Stomach smooth muscle (tissue), 2 donors: ENCODE measurements at regions not wholly inside any gene's neighbourhood (a gene's known extent, or its start where the extent isn't known, plus 50 kb on each side); places are given as distances from the start of the nearest gene placed in this dataset.

Experiments used
- H3K27ac ChIP-seq: one replicate; pipeline ENCODE4 v1.7.0; 2013; ENCODE audit warnings: mild to moderate bottlenecking, low read length, inconsistent platforms
- H3K27me3 ChIP-seq, 2 donors: one replicate each; pipeline ENCODE4 v1.7.0; 2013; ENCODE audit warnings: low read length in 2 of 2; ENCODE audit not compliant: insufficient read depth in 2 of 2, control insufficient read depth in 1 of 2
- H3K36me3 ChIP-seq, 2 donors: one replicate each; pipeline ENCODE4 v1.7.0; 2013; ENCODE audit warnings: low read length in 2 of 2; ENCODE audit not compliant: control insufficient read depth in 2 of 2, insufficient read depth in 2 of 2
- H3K4me1 ChIP-seq: one replicate; pipeline ENCODE4 v1.7.0; 2013; ENCODE audit warnings: low read length; ENCODE audit not compliant: control insufficient read depth, insufficient read depth
- H3K4me3 ChIP-seq, 2 donors: one replicate each; pipeline ENCODE4 v1.7.0; 2013; ENCODE audit warnings: low read length in 2 of 2
- H3K9ac ChIP-seq, 2 donors: one replicate each; pipeline ENCODE4 v1.7.0; 2013; ENCODE audit warnings: low read length in 2 of 2, mild to moderate bottlenecking in 1 of 2
- H3K9me3 ChIP-seq, 2 donors: one replicate each; pipeline ENCODE4 v1.7.0; 2013; ENCODE audit warnings: low read length in 2 of 2; ENCODE audit not compliant: control insufficient read depth in 2 of 2
- donor health status: healthy.
- donor health status: Pancreatic carcinoma.

- Histone ChIP-seq H3K9ac (no peak overlapping the region), H3K4me1 (peaks cover 8% of the 10 kb centered on the region), H3K27me3 (peaks cover 16 to 22% of the 10 kb centered on the region in 2 donors), H3K27ac (no peak overlapping the region), H3K4me3 (no peak overlapping the region), H3K9me3 (no peaks in the 10 kb centered on the region), H3K36me3 (no peaks in the 10 kb centered on the region)
These were observed 159.3 kb downstream of the CYRIA start for GRCh38 chr2:16506366-16506765.

GRCh38 chr2:16496426-16497388 is 168.9 kb downstream of the CYRIA start:
- Histone ChIP-seq H3K27me3 (peaks cover 3 to 5% of the 10 kb centered on the region in 2 donors), H3K9ac (no peak overlapping the region), H3K36me3 (no peaks in the 10 kb centered on the region), H3K27ac (no peak overlapping the region), H3K4me3 (no peak overlapping the region), H3K9me3 (no peaks in the 10 kb centered on the region), H3K4me1 (no peaks in the 10 kb centered on the region)

GRCh38 chr2:16495509-16496208 is 170.0 kb downstream of the CYRIA start:
- Histone ChIP-seq H3K27me3 (peaks cover 3 to 5% of the 10 kb centered on the region in 2 donors), H3K36me3 (no peaks in the 10 kb centered on the region), H3K9ac (no peak overlapping the region), H3K9me3 (no peaks in the 10 kb centered on the region), H3K4me1 (no peaks in the 10 kb centered on the region), H3K27ac (no peak overlapping the region), H3K4me3 (no peak overlapping the region)

- Histone ChIP-seq H3K9me3 (no peaks in the 10 kb centered on the region), H3K4me3 (no peak overlapping the region), H3K27ac (no peak overlapping the region), H3K27me3 (peaks cover 3 to 5% of the 10 kb centered on the region in 2 donors), H3K9ac (no peak overlapping the region), H3K36me3 (no peaks in the 10 kb centered on the region), H3K4me1 (no peaks in the 10 kb centered on the region)
These were observed 170.7 kb downstream of the CYRIA start for GRCh38 chr2:16494836-16495508.

DNA sequence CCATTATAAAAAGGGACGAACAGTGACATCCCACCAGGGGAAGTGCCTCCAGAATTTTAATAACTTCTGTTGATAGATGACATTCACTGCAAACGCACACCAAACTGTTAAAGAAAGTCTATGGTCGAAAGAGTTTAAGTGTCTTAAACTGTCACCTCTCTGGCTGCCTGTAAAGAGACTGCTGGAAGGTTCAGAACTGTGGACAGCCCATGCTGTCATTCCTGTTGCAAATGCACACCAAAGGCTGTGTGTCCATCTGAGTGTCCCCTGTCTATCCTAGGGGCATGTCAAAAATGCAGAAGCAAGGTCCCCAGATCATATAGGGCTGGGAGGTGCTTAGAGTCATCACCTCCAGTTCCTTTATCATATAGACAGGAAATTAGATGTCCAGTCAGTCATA is 171.8 kb downstream of the CYRIA start:
- Histone ChIP-seq H3K36me3 (no peaks in the 10 kb centered on the region), H3K27ac (no peak overlapping the region), H3K4me1 (no peaks in the 10 kb centered on the region)

GRCh38 chr2:16487686-16488085 is 177.9 kb downstream of the CYRIA start:
- H3K36me3 ChIP-seq: no peaks in the 10 kb centered on the region
- no peaks in the 10 kb centered on the region for H3K27me3 ChIP-seq
- H3K27ac ChIP-seq: no peak overlapping the region
- no peaks in the 10 kb centered on the region for H3K4me1 ChIP-seq
- H3K9me3 ChIP-seq: no peaks in the 10 kb centered on the region
- H3K4me3 ChIP-seq: no peak overlapping the region
- no peak overlapping the region for H3K9ac ChIP-seq

More for the DNA sequence above, 171.8 kb downstream of the CYRIA start:
- Histone ChIP-seq H3K4me3 (no peak overlapping the region), H3K27me3 (peaks cover 0 to 5% of the 10 kb centered on the region in 2 donors), H3K9me3 (no peaks in the 10 kb centered on the region), H3K9ac (no peak overlapping the region)

DNA sequence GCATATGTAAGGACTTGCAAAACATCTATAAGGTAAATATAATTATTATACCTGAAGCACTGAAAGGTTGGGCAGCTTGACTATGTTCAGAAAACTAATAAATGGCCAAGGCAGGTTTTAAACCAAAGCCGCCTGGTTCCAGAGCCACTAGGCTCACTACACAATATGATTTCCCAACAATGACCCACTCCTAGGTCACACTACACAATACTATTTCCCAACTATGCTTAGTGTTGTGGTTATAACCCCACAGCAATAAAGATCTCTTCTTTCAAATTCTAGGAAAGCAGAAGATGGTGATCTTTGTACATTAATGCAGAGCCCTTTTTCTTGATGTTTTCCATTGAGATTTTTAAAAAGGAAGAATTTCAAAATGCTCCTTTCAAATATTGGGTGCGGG is 180.4 kb downstream of the CYRIA start:
- H3K9ac ChIP-seq: no peak overlapping the region
- H3K27me3 ChIP-seq: no peaks in the 10 kb centered on the region
- H3K27ac ChIP-seq: no peak overlapping the region
- H3K9me3 ChIP-seq: no peaks in the 10 kb centered on the region
- H3K36me3 ChIP-seq: no peaks in the 10 kb centered on the region
- no peaks in the 10 kb centered on the region for H3K4me1 ChIP-seq
- H3K4me3 ChIP-seq: no peak overlapping the region

GRCh38 chr2:16482460-16482859 is 183.2 kb downstream of the CYRIA start:
- Histone ChIP-seq H3K36me3 (no peaks in the 10 kb centered on the region), H3K27me3 (no peaks in the 10 kb centered on the region), H3K9ac (no peak overlapping the region), H3K27ac (no peak overlapping the region), H3K4me3 (no peak overlapping the region), H3K4me1 (no peaks in the 10 kb centered on the region), H3K9me3 (no peaks in the 10 kb centered on the region)

- H3K4me3 ChIP-seq: no peak overlapping the region
These were observed 184.3 kb downstream of the CYRIA start for GRCh38 chr2:16481351-16481750.

DNA sequence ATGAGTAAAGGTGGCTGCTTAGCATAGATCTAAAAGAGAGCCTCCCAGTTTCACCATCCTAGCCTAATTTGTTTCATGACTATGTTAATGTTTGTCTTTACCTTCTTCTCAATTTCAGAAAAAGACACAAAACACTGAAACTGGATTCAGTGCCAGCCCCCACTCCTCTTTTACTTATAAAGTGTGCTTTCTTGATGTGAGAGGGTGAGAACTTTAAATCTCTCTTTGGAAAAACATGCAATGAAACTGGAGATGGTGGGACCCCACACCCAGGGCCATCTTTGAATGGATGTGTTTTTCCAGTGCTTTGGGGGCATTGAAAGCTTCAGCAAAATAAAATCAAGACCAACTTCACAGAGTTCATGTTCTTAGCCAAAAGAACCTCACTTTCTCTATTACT is 185.9 kb downstream of the CYRIA start:
- Histone ChIP-seq H3K9me3 (no peaks in the 10 kb centered on the region), H3K27me3 (no peaks in the 10 kb centered on the region), H3K27ac (no peak overlapping the region), H3K4me1 (no peaks in the 10 kb centered on the region), H3K9ac (no peak overlapping the region), H3K4me3 (no peak overlapping the region), H3K36me3 (no peaks in the 10 kb centered on the region)

More at GRCh38 chr2:16481351-16481750, 184.3 kb downstream of the CYRIA start:
- Histone ChIP-seq H3K4me1 (no peaks in the 10 kb centered on the region), H3K36me3 (no peaks in the 10 kb centered on the region), H3K9me3 (no peaks in the 10 kb centered on the region), H3K27me3 (no peaks in the 10 kb centered on the region), H3K27ac (no peak overlapping the region), H3K9ac (no peak overlapping the region)
